ENCODE measurements at regions not wholly inside any gene's neighbourhood (a gene's known extent, or its start where the extent isn't known, plus 50 kb on each side); places are given as distances from the start of the nearest gene placed in this dataset.

- no peak for TF ChIP-seq CTCF (IDR thresholded peaks at IDR 0.05)
- TF ChIP-seq EZH2 (IDR thresholded peaks at IDR 0.05; ENCODE audit: borderline replicate concordance, insufficient read depth, low read depth, low read length, poor library complexity, severe bottlenecking): no peak
These were observed 1316.4 kb downstream of the TBC1D22A start for GRCh38 chr22:48078825-48079224.
